Dermis blood vessel endothelial cell (primary cell): ENCODE measurements at regions not wholly inside any gene's neighbourhood (a gene's known extent, or its start where the extent isn't known, plus 50 kb on each side); places are given as distances from the start of the nearest gene placed in this dataset.

Experiments
- DNase-seq: peaks from one replicate; pipeline ENCODE4 v3.0.0; 2010

- DNase-seq, result no peak
These were observed 70.1 kb upstream of the GORAB start for GRCh38 chr1:170461762-170462384.

GRCh38 chr1:170470121-170470520 is 61.8 kb upstream of the GORAB start:
- no peak for DNase-seq

GRCh38 chr1:170471398-170472053 is 60.4 kb upstream of the GORAB start:
- DNase-seq, result no peak

- DNase-seq, result no peak
These were observed 51.0 kb upstream of the GORAB start for GRCh38 chr1:170481000-170481399.
